Transverse colon (tissue), 3 donors: ENCODE measurements at regions not wholly inside any gene's neighbourhood (a gene's known extent, or its start where the extent isn't known, plus 50 kb on each side); places are given as distances from the start of the nearest gene placed in this dataset.

Experiments
- EP300 ChIP-seq: sonication (generic); formaldehyde crosslinking; IDR thresholded peaks from one replicate; pipeline ENCODE4 v1.6.1; 2017; ENCODE audit warnings: antibody characterized with exemption, low read depth
- TF ChIP-seq, protein P1 (sequence below), 5 experiments: fragments of 200-600 bp in 3 of 5; fragments of 450-650 bp in 2 of 5; sonication (generic) in 3 of 5; IDR thresholded peaks; 1 replicate in 2 of 5; 2 replicates in 3 of 5; pipeline ENCODE4 v1.5.1; 2016 to 2017; ENCODE audit warnings: antibody characterized with exemption in 5 of 5, inconsistent platforms in 3 of 5, mild to moderate bottlenecking in 2 of 5, moderate library complexity in 1 of 5

DNA sequence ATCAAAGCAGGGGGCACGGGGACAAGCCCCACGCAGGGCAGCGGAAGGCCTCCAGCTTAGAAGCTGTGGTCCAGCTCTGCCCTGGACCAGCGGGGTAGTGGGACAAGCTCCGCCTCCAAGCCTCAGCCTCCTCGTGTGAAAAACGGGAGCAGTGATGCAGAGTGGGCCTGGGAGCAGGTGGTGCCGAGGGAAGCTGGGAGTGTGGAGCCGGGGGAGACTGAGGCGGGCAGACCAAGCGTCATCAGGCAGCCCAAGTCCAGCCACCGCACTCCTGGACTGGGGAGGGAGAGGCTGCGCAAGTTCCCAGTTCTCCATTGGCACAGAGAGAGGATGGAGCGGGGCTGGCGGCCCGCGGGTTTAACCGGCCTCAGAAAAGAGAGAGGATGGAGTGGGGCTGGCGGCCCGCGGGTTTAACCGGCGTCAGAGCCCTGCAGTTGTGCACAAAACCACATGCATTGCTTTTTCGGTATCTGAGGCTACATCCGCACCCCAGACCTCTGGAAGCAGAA lies 68.1 kb upstream of the PHF21B start:
- TF ChIP-seq, protein P1, sequence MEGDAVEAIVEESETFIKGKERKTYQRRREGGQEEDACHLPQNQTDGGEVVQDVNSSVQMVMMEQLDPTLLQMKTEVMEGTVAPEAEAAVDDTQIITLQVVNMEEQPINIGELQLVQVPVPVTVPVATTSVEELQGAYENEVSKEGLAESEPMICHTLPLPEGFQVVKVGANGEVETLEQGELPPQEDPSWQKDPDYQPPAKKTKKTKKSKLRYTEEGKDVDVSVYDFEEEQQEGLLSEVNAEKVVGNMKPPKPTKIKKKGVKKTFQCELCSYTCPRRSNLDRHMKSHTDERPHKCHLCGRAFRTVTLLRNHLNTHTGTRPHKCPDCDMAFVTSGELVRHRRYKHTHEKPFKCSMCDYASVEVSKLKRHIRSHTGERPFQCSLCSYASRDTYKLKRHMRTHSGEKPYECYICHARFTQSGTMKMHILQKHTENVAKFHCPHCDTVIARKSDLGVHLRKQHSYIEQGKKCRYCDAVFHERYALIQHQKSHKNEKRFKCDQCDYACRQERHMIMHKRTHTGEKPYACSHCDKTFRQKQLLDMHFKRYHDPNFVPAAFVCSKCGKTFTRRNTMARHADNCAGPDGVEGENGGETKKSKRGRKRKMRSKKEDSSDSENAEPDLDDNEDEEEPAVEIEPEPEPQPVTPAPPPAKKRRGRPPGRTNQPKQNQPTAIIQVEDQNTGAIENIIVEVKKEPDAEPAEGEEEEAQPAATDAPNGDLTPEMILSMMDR (IDR thresholded peaks at IDR 0.05) = no peak
- TF ChIP-seq EP300 = no peak
